ENCODE measurements at regions not wholly inside any gene's neighbourhood (a gene's known extent, or its start where the extent isn't known, plus 50 kb on each side); places are given as distances from the start of the nearest gene placed in this dataset.

GRCh38 chr1:220455559-220455958 lies 72.4 kb upstream of the MARK1 start:
- Mint-ChIP-seq H3K27ac (ENCODE audit: unreplicated experiment) (no peak overlapping the region), H3K9me3 (ENCODE audit: unreplicated experiment) (no peaks in the 10 kb centered on the region), H3K27me3 (ENCODE audit: unreplicated experiment) (no peaks in the 10 kb centered on the region), H3K36me3 (ENCODE audit: low read depth, unreplicated experiment) (no peaks in the 10 kb centered on the region), H3K4me1 (ENCODE audit: unreplicated experiment) (peaks cover 11% of the 10 kb centered on the region), H3K4me3 (ENCODE audit: unreplicated experiment) (no peak overlapping the region)
- no peak for DNase-seq (ENCODE audit: low spot score)
- TF ChIP-seq CTCF (IDR thresholded peaks at IDR 0.05; ENCODE audit: unreplicated experiment): no peak

GRCh38 chr1:220454155-220454777 lies 73.7 kb upstream of the MARK1 start:
- no peak overlapping the region for H3K27ac Mint-ChIP-seq (ENCODE audit: unreplicated experiment)
- H3K27me3 Mint-ChIP-seq (ENCODE audit: unreplicated experiment): no peaks in the 10 kb centered on the region
- no peak for DNase-seq (ENCODE audit: low spot score)
- no peaks in the 10 kb centered on the region for H3K36me3 Mint-ChIP-seq (ENCODE audit: low read depth, unreplicated experiment)
- H3K9me3 Mint-ChIP-seq (ENCODE audit: unreplicated experiment): no peaks in the 10 kb centered on the region
- TF ChIP-seq CTCF (IDR thresholded peaks at IDR 0.05; ENCODE audit: unreplicated experiment): peak; percentile 69
- H3K4me1 Mint-ChIP-seq (ENCODE audit: unreplicated experiment): peaks cover 11% of the 10 kb centered on the region
- H3K4me3 Mint-ChIP-seq (ENCODE audit: unreplicated experiment): no peak overlapping the region

- no peak for DNase-seq (ENCODE audit: low spot score)
- H3K27me3 Mint-ChIP-seq (ENCODE audit: unreplicated experiment): no peaks in the 10 kb centered on the region
- H3K27ac Mint-ChIP-seq (ENCODE audit: unreplicated experiment): no peak overlapping the region
- TF ChIP-seq CTCF (IDR thresholded peaks at IDR 0.05; ENCODE audit: unreplicated experiment): no peak
- H3K9me3 Mint-ChIP-seq (ENCODE audit: unreplicated experiment): no peaks in the 10 kb centered on the region
- H3K36me3 Mint-ChIP-seq (ENCODE audit: low read depth, unreplicated experiment): no peaks in the 10 kb centered on the region
- H3K4me3 Mint-ChIP-seq (ENCODE audit: unreplicated experiment): no peak overlapping the region
- peaks cover 11% of the 10 kb centered on the region for H3K4me1 Mint-ChIP-seq (ENCODE audit: unreplicated experiment)
These were observed 74.6 kb upstream of the MARK1 start for GRCh38 chr1:220453371-220453770.

- H3K27me3 Mint-ChIP-seq (ENCODE audit: unreplicated experiment): no peaks in the 10 kb centered on the region
- no peak for DNase-seq (ENCODE audit: low spot score)
- H3K4me3 Mint-ChIP-seq (ENCODE audit: unreplicated experiment): no peak overlapping the region
- TF ChIP-seq CTCF (IDR thresholded peaks at IDR 0.05; ENCODE audit: unreplicated experiment): no peak
- H3K36me3 Mint-ChIP-seq (ENCODE audit: low read depth, unreplicated experiment): no peaks in the 10 kb centered on the region
- H3K9me3 Mint-ChIP-seq (ENCODE audit: unreplicated experiment): no peaks in the 10 kb centered on the region
- H3K27ac Mint-ChIP-seq (ENCODE audit: unreplicated experiment): no peak overlapping the region
- peaks cover 2% of the 10 kb centered on the region for H3K4me1 Mint-ChIP-seq (ENCODE audit: unreplicated experiment)
These were observed 76.4 kb upstream of the MARK1 start for GRCh38 chr1:220451532-220451931.

GRCh38 chr1:220450927-220451326 lies 77.0 kb upstream of the MARK1 start:
- peaks cover 2% of the 10 kb centered on the region for H3K4me1 Mint-ChIP-seq (ENCODE audit: unreplicated experiment)
- no peak for TF ChIP-seq CTCF (IDR thresholded peaks at IDR 0.05; ENCODE audit: unreplicated experiment)
- no peak for DNase-seq (ENCODE audit: low spot score)
- no peak overlapping the region for H3K4me3 Mint-ChIP-seq (ENCODE audit: unreplicated experiment)
- H3K27me3 Mint-ChIP-seq (ENCODE audit: unreplicated experiment): no peaks in the 10 kb centered on the region
- no peak overlapping the region for H3K27ac Mint-ChIP-seq (ENCODE audit: unreplicated experiment)
- no peaks in the 10 kb centered on the region for H3K36me3 Mint-ChIP-seq (ENCODE audit: low read depth, unreplicated experiment)
- H3K9me3 Mint-ChIP-seq (ENCODE audit: unreplicated experiment): no peaks in the 10 kb centered on the region
